GM12892 (cell line): ENCODE measurements at regions not wholly inside any gene's neighbourhood (a gene's known extent, or its start where the extent isn't known, plus 50 kb on each side); places are given as distances from the start of the nearest gene placed in this dataset.

Experiments
- POLR2A ChIP-seq: IDR thresholded peaks from 2 replicates; pipeline ENCODE4 v1.6.1; 2011; ENCODE audit warnings: low read depth, low read length, control low read depth
- POLR2AphosphoS5 ChIP-seq: IDR thresholded peaks from 2 replicates; pipeline ENCODE4 v1.6.1; 2011; ENCODE audit warnings: low read depth, low read length, control low read depth
- TAF1 ChIP-seq: IDR thresholded peaks from 2 replicates; pipeline ENCODE4 v1.6.1; 2011; ENCODE audit warnings: low read depth, mild to moderate bottlenecking, control low read depth, low read length, borderline replicate concordance

GRCh38 chr10:57460540-57460939, 807.2 kb downstream of the IPMK start:
- TF ChIP-seq POLR2A: no peak
- no peak for TF ChIP-seq TAF1
- no peak for TF ChIP-seq POLR2AphosphoS5
